H1 (cell line): ENCODE measurements at regions not wholly inside any gene's neighbourhood (a gene's known extent, or its start where the extent isn't known, plus 50 kb on each side); places are given as distances from the start of the nearest gene placed in this dataset.

Source experiments
- CTCF ChIA-PET: fragments of 300-600 bp; sonication (Branson Sonifier 250); formaldehyde crosslinking; loops from one replicate; lab custom pipeline; 2021; ENCODE audit not compliant: partially characterized antibody; lab: Charles Lee
- POLR2A ChIA-PET: fragments of 300-600 bp; sonication (Branson Sonifier 250); formaldehyde crosslinking; loops from one replicate; lab custom pipeline; 2021; ENCODE audit warnings: inconsistent platforms; ENCODE audit not compliant: partially characterized antibody; lab: Charles Lee
- DNase-seq, 2 experiments: peaks; one replicate each; pipeline versions ENCODE4 v3.0.0 to v3.0.0-alpha.2; 2010 to 2022; ENCODE audit warnings: low spot score in 2 of 2, low read depth in 1 of 2, mixed read lengths in 1 of 2
- FAIRE-seq: peaks from 2 replicates; lab custom pipeline; 2011; peaks lifted over from hg19 to GRCh38; lab: Jason Lieb, UNC
- H2AFZ ChIP-seq: 2 replicates; pipeline ENCODE4 v1.8.1; 2012; ENCODE audit warnings: low read length, inconsistent platforms
- H2AK5ac ChIP-seq: 2 replicates; pipeline ENCODE4 v1.6.1; 2013; ENCODE audit warnings: low read depth, low read length
- H2BK120ac ChIP-seq: replicated peaks from 2 replicates; pipeline ENCODE3; 2013; ENCODE audit warnings: low read depth, low read length, inconsistent platforms
- H2BK12ac ChIP-seq: 2 replicates; pipeline ENCODE4 v1.6.1; 2013; ENCODE audit warnings: low read depth, low read length
- H2BK15ac ChIP-seq: 2 replicates; pipeline ENCODE4 v1.6.1; 2013; ENCODE audit warnings: low read length
- H2BK20ac ChIP-seq: 2 replicates; pipeline ENCODE4 v1.6.1; 2013; ENCODE audit warnings: low read length
- H2BK5ac ChIP-seq: 2 replicates; pipeline ENCODE4 v1.6.1; 2013; ENCODE audit warnings: low read depth, low read length
- H3K14ac ChIP-seq: 2 replicates; pipeline ENCODE4 v1.6.1; 2013; ENCODE audit warnings: inconsistent platforms; ENCODE audit not compliant: insufficient read length
- H3K18ac ChIP-seq: 2 replicates; pipeline ENCODE4 v1.6.1; 2013; ENCODE audit warnings: low read length; ENCODE audit errors: extremely low read depth
- H3K23ac ChIP-seq: 2 replicates; pipeline ENCODE4 v1.6.1; 2013; ENCODE audit warnings: inconsistent platforms; ENCODE audit not compliant: insufficient read length
- H3K23me2 ChIP-seq: 2 replicates; pipeline ENCODE4 v1.6.1; 2013; ENCODE audit warnings: low read depth, low read length
- H3K27ac ChIP-seq: 2 replicates; pipeline ENCODE4 v1.6.1; 2011; ENCODE audit warnings: low read depth, low read length, inconsistent platforms
- H3K27me3 ChIP-seq, 4 experiments: replicated peaks in 1 of 4; 1 replicate in 1 of 4; 2 replicates in 3 of 4; pipeline versions ENCODE4 v1.6.1 to v1.8.1; 2011 to 2013; ENCODE audit warnings: low read length in 3 of 4, mild to moderate bottlenecking in 3 of 4, inconsistent platforms in 2 of 4, mixed read lengths in 2 of 4, moderate library complexity in 1 of 4; ENCODE audit not compliant: control insufficient read depth in 3 of 4, insufficient read depth in 3 of 4; ENCODE audit errors: extremely low read depth in 1 of 4
- H3K36me3 ChIP-seq, 4 experiments: 2 replicates each; pipeline versions ENCODE4 v1.6.1 to v1.8.1; 2011 to 2013; ENCODE audit warnings: mild to moderate bottlenecking in 4 of 4, low read length in 3 of 4, moderate library complexity in 2 of 4, control low read depth in 1 of 4, inconsistent platforms in 1 of 4; ENCODE audit not compliant: insufficient read depth in 4 of 4, control insufficient read depth in 2 of 4
- H3K4ac ChIP-seq: replicated peaks from 2 replicates; pipeline ENCODE3; 2013; ENCODE audit warnings: low read length, low read depth, mixed read lengths, inconsistent platforms; ENCODE audit not compliant: insufficient read length
- H3K4me1 ChIP-seq, 4 experiments: replicated peaks in 1 of 4; 1 replicate in 1 of 4; 2 replicates in 3 of 4; pipeline versions ENCODE4 v1.6.1 to v1.8.1; 2011 to 2013; ENCODE audit warnings: low read length in 3 of 4, inconsistent platforms in 2 of 4, mixed read lengths in 1 of 4; ENCODE audit not compliant: insufficient read depth in 4 of 4, control insufficient read depth in 3 of 4
- H3K4me2 ChIP-seq, 2 experiments: 2 replicates each; pipeline versions ENCODE4 v1.6.1 to v1.8.1; 2011 to 2013; ENCODE audit warnings: low read depth in 2 of 2, low read length in 2 of 2, control low read depth in 1 of 2, inconsistent platforms in 1 of 2, mild to moderate bottlenecking in 1 of 2; ENCODE audit not compliant: insufficient read depth in 1 of 2
- H3K4me3 ChIP-seq, 4 experiments: fragments of 200-600, 300-600 bp in 1 of 4; sonication (generic), shearing (Covaris generic), sonication (Bioruptor Twin) in 1 of 4; 2 replicates each; pipeline versions ENCODE4 v1.5.1 to v1.8.1; 2011 to 2016; ENCODE audit warnings: low read length in 4 of 4, low read depth in 3 of 4, control low read depth in 2 of 4, inconsistent platforms in 2 of 4, mild to moderate bottlenecking in 2 of 4, mixed read lengths in 1 of 4, moderate library complexity in 1 of 4; ENCODE audit not compliant: insufficient read depth in 2 of 4; ENCODE audit errors: extremely low read depth in 1 of 4
- H3K56ac ChIP-seq: replicated peaks from 2 replicates; pipeline ENCODE3; 2013; ENCODE audit warnings: low read depth, mild to moderate bottlenecking, mixed read lengths, low read length, inconsistent platforms; ENCODE audit not compliant: insufficient read length
- H3K79me1 ChIP-seq: 2 replicates; pipeline ENCODE4 v1.6.1; 2013; ENCODE audit warnings: low read depth, low read length, control low read depth
- H3K79me2 ChIP-seq, 2 experiments: 2 replicates each; pipeline versions ENCODE4 v1.6.1 to v1.8.1; 2012 to 2013; ENCODE audit warnings: low read length in 2 of 2, mild to moderate bottlenecking in 2 of 2, inconsistent platforms in 1 of 2; ENCODE audit not compliant: insufficient read depth in 2 of 2, control insufficient read depth in 1 of 2
- H3K9ac ChIP-seq, 4 experiments: replicated peaks in 1 of 4; 1 replicate in 1 of 4; 2 replicates in 3 of 4; pipeline versions ENCODE4 v1.6.1 to v1.8.1; 2011 to 2013; ENCODE audit warnings: low read depth in 3 of 4, low read length in 3 of 4, control low read depth in 2 of 4, mild to moderate bottlenecking in 2 of 4, moderate library complexity in 2 of 4, inconsistent platforms in 1 of 4; ENCODE audit errors: extremely low read depth in 1 of 4
- H3K9me3 ChIP-seq, 2 experiments: 2 replicates each; pipeline versions ENCODE4 v1.6.1 to v1.8.1; 2012 to 2013; ENCODE audit warnings: mild to moderate bottlenecking in 2 of 2, moderate library complexity in 2 of 2, control low read depth in 1 of 2, inconsistent platforms in 1 of 2, low read depth in 1 of 2, low read length in 1 of 2, mixed read lengths in 1 of 2; ENCODE audit not compliant: insufficient read depth in 2 of 2
- H4K20me1 ChIP-seq, 2 experiments: replicated peaks in 1 of 2; 2 replicates each; pipeline versions ENCODE3 to v1.8.1; 2011 to 2013; ENCODE audit warnings: inconsistent platforms in 2 of 2, low read length in 2 of 2, mild to moderate bottlenecking in 1 of 2; ENCODE audit not compliant: insufficient read depth in 2 of 2, control insufficient read depth in 1 of 2
- H4K5ac ChIP-seq: 2 replicates; pipeline ENCODE4 v1.6.1; 2013; ENCODE audit warnings: low read length, low read depth, mixed read lengths, inconsistent platforms; ENCODE audit not compliant: insufficient read length
- H4K8ac ChIP-seq: 2 replicates; pipeline ENCODE4 v1.8.0; 2013; ENCODE audit warnings: mild to moderate bottlenecking, moderate library complexity, low read length, inconsistent platforms; ENCODE audit not compliant: insufficient read depth; ENCODE audit errors: extremely low read depth
- H4K91ac ChIP-seq: replicated peaks from 2 replicates; pipeline ENCODE3; 2013; ENCODE audit warnings: low read length, mixed read lengths, inconsistent platforms; ENCODE audit not compliant: insufficient read length
- BRCA1 ChIP-seq: IDR thresholded peaks from 2 replicates; pipeline ENCODE4 v1.6.1; 2012; ENCODE audit warnings: low read depth, low read length, improper control_type of control experiment
- CBX5 ChIP-seq: fragments of 300-800, 300-1000 bp; sonication (generic); IDR thresholded peaks from 2 replicates; pipeline ENCODE4 v1.7.1; 2016; ENCODE audit warnings: antibody characterized with exemption, low read length, low read depth
- CEBPB ChIP-seq: IDR thresholded peaks from 2 replicates; pipeline ENCODE4 v1.6.1; 2012; ENCODE audit warnings: low read depth, low read length
- CREB1 ChIP-seq: IDR thresholded peaks from 2 replicates; pipeline ENCODE4 v1.6.1; 2012; ENCODE audit warnings: inconsistent platforms
- EGR1 ChIP-seq: IDR thresholded peaks from 2 replicates; pipeline ENCODE4 v1.6.1; 2011; ENCODE audit warnings: low read depth, low read length, borderline replicate concordance
- EP300 ChIP-seq, 2 experiments: IDR thresholded peaks; 1 replicate in 1 of 2; 2 replicates in 1 of 2; pipeline ENCODE4 v1.6.1; 2011 to 2012; ENCODE audit warnings: low read depth in 2 of 2, low read length in 2 of 2, mild to moderate bottlenecking in 2 of 2, borderline replicate concordance in 1 of 2, inconsistent platforms in 1 of 2, moderate library complexity in 1 of 2
- EZH2 ChIP-seq: fragments of 200-600 bp; sonication (generic); IDR thresholded peaks from 2 replicates; pipeline ENCODE4 v1.7.1; 2012; ENCODE audit warnings: low read depth, mild to moderate bottlenecking, moderate library complexity, low read length, inconsistent platforms; ENCODE audit not compliant: severe bottlenecking
- GABPA ChIP-seq: IDR thresholded peaks from 2 replicates; pipeline ENCODE4 v1.6.1; 2011; ENCODE audit warnings: mild to moderate bottlenecking, low read length, moderate library complexity, borderline replicate concordance; ENCODE audit not compliant: insufficient read depth
- JUND ChIP-seq: IDR thresholded peaks from 2 replicates; pipeline ENCODE4 v1.6.1; 2011; ENCODE audit warnings: mild to moderate bottlenecking, improper control_type of control experiment, low read length
- RFX5 ChIP-seq: IDR thresholded peaks from 2 replicates; pipeline ENCODE4 v1.6.1; 2011; ENCODE audit warnings: low read depth, low read length, improper control_type of control experiment, borderline replicate concordance
- SIX5 ChIP-seq: IDR thresholded peaks from 2 replicates; pipeline ENCODE4 v1.6.1; 2011; ENCODE audit warnings: mild to moderate bottlenecking, low read depth, low read length
- SP2 ChIP-seq: IDR thresholded peaks from 2 replicates; pipeline ENCODE4 v1.6.1; 2012; ENCODE audit warnings: mild to moderate bottlenecking, low read length, inconsistent platforms
- SP4 ChIP-seq: IDR thresholded peaks from 2 replicates; pipeline ENCODE4 v1.6.1; 2012; ENCODE audit warnings: low read length, inconsistent platforms
- TAF7 ChIP-seq: optimal IDR thresholded peaks from 2 replicates; pipeline ENCODE3; 2011; ENCODE audit warnings: low read depth, mild to moderate bottlenecking, inconsistent platforms, low read length, moderate library complexity, borderline replicate concordance
- TEAD4 ChIP-seq: IDR thresholded peaks from 2 replicates; pipeline ENCODE4 v1.6.1; 2012; ENCODE audit warnings: low read depth, low read length, inconsistent platforms, mixed read lengths
- WGBS, 2 experiments: shearing (Covaris generic) in 1 of 2; methylation state at CpG; one replicate each; pipeline versions ENCODE4 v1.1.6 to v1.1.7; 2013 to 2015; ENCODE audit warnings: low lambda C conversion rate in 2 of 2, mixed read lengths in 2 of 2, inconsistent platforms in 1 of 2, low coverage in 1 of 2, missing lambda C conversion rate in 1 of 2; ENCODE audit not compliant: insufficient replicate concordance in 2 of 2, insufficient coverage in 1 of 2, insufficient read length in 1 of 2; ENCODE audit errors: extremely low coverage in 1 of 2, missing lambda C conversion rate in 1 of 2; 5-methylcytosine and 5-hydroxymethylcytosine counted together
- TF ChIP-seq, protein P1 (sequence below): IDR thresholded peaks from 2 replicates; pipeline ENCODE4 v1.6.1; 2011; ENCODE audit warnings: low read depth, mild to moderate bottlenecking, low read length; ENCODE audit not compliant: insufficient read depth

DNA sequence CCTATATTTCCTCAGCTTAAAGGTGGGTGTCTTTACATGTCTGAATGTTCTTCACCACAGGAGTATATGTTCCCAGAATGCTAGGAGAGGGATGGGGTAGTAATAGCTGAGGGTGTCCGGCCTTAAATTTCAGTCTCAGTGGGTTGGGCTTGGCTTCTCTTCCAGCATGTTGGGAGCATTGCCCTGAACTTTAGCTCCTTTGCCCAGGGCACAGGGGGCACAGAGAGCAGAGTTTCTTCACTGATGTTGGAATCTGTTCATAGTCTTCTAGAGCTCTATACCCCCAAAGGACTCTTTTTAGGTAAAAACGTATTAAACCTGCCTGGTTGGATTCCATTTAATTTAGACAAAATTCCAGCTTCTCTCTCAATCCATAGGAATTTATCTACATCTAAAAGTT, 154.4 kb upstream of the GCFC2 start:
- H3K18ac ChIP-seq, result no peak overlapping the region
- CTCF ChIA-PET, result interaction anchor here (0.9 kb wide), 1 partner anchor 126 kb away, joined by 4 read pairs; no protein-coding TSS in a partner anchor
- peaks cover 0 to 2% of the 10 kb centered on the region in 2 experiments for H4K20me1 ChIP-seq
- no peaks in the 10 kb centered on the region for H3K23me2 ChIP-seq
- H2AFZ ChIP-seq, result no peak overlapping the region
- H4K8ac ChIP-seq, result no peak overlapping the region
- no peak overlapping the region for H3K9ac ChIP-seq
- no peaks in the 10 kb centered on the region for H3K79me1 ChIP-seq
- H3K9me3 ChIP-seq, result no peaks in the 10 kb centered on the region
- WGBS, 2 experiments, result 88% methylated on average over 2 of the region's 2 CpGs; no CpG with 5 or more reads in 1 of the 2 experiments
- no peak overlapping the region for H2BK120ac ChIP-seq
- no peak overlapping the region for H2BK5ac ChIP-seq
- DNase-seq (no peak), FAIRE-seq (no peak)
- no peaks in the 10 kb centered on the region for H3K79me2 ChIP-seq
- POLR2A ChIA-PET, result no interaction called here
- H4K5ac ChIP-seq, result no peak overlapping the region
- no peak overlapping the region for H3K23ac ChIP-seq
- H3K14ac ChIP-seq, result no peak overlapping the region
- H3K4ac ChIP-seq, result no peak overlapping the region
- no peak overlapping the region for H2BK15ac ChIP-seq
- H2BK12ac ChIP-seq, result no peak overlapping the region
- H3K56ac ChIP-seq, result no peak overlapping the region
- no peak overlapping the region for H2AK5ac ChIP-seq
- H3K4me1 ChIP-seq, result peaks cover 0 to 3% (median 0%) of the 10 kb centered on the region in 4 experiments; a peak in 3 of 7 replicates
- H4K91ac ChIP-seq, result no peak overlapping the region
- peaks cover 5 to 25% (median 20%) of the 10 kb centered on the region in 4 experiments for H3K27me3 ChIP-seq
- no peaks in the 10 kb centered on the region for H3K36me3 ChIP-seq
- H3K27ac ChIP-seq, result no peak overlapping the region
- H3K4me3 ChIP-seq, result no peak overlapping the region
- no peak overlapping the region for H2BK20ac ChIP-seq
- no peak overlapping the region for H3K4me2 ChIP-seq
- TF ChIP-seq TEAD4, result no peak
- no peak for TF ChIP-seq SIX5
- no peak for TF ChIP-seq JUND
- no peak for TF ChIP-seq CEBPB
- TF ChIP-seq GABPA, result no peak
- no peak for TF ChIP-seq EGR1
- TF ChIP-seq CREB1, result no peak
- TF ChIP-seq, protein P1, sequence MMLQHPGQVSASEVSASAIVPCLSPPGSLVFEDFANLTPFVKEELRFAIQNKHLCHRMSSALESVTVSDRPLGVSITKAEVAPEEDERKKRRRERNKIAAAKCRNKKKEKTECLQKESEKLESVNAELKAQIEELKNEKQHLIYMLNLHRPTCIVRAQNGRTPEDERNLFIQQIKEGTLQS, result no peak
- TF ChIP-seq TAF7, result no peak
- no peak for TF ChIP-seq SP2
- no peak for TF ChIP-seq RFX5
- TF ChIP-seq CBX5, result no peak
- TF ChIP-seq SP4, result no peak
- TF ChIP-seq EZH2, result no peak
- no peak for TF ChIP-seq EP300 (IDR thresholded peaks at IDR 0.05; ENCODE audit: borderline replicate concordance in 1 of 2, low read depth in 2 of 2, low read length in 2 of 2)
- no peak for TF ChIP-seq BRCA1
